KG1 (cell line): ENCODE measurements at regions not wholly inside any gene's neighbourhood (a gene's known extent, or its start where the extent isn't known, plus 50 kb on each side); places are given as distances from the start of the nearest gene placed in this dataset.

Experiments
- DNase-seq: peaks from one replicate; lab custom pipeline; 2025; lab: John Stamatoyannopoulos, UW

DNA sequence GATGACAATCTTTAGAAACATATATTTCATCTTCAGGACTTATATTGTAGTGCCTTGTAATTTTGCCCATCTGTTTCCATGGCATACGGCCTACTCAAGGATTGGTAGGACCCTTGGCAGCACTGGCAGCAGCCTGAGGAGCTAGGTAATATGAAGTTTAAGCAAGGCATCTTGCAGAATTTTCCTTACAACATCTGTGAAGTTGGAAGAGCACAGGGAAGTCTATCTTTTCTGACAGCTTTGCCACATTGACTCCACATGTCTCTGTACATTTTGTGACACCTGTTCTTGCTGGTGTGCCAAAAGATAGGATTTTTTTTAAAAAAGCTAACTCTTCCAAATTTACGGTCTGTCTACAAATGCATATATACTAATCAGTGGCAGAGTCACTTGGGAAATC lies 1235.2 kb downstream of the PCDH7 start:
- DNase-seq = no peak

DNA sequence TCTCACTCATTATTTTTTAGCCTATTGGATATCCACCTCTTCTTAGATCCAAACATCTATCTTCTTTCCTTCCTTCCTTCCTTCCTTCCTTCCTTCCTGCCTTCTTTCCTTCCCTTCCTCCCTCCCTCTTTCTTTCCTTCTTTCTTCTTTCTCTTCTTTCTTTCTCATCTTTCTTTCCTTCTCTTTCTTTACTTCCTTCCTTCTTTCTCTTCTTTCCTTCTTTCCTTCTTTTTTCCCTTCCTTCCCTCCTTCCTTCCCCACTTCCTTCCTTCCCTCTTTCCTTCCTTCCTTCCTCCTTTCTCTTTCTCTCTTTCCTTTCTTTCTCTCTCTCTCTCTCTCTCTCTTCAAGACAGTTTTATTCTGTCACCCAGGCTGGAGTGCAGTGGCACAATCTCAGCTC lies 1239.8 kb downstream of the PCDH7 start:
- DNase-seq = no peak

DNA sequence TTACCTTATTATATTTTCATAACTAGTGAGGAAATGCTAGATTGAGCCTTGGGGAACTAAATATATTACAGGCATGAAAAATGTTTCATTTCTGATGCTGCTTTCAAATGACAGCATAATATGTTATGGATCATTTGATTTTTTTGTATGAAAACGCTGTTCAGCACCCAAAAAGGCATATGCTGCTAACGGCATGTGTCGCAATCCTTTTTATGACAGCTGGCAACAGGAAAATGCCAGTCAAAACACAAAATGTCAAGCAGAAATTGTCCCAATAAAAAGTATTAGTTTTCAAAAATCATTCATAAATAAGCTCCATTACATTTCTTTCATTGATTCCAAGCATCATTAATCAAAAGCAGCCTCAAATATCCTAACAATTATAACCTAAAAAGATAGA lies 1244.5 kb downstream of the PCDH7 start:
- DNase-seq = no peak

DNA sequence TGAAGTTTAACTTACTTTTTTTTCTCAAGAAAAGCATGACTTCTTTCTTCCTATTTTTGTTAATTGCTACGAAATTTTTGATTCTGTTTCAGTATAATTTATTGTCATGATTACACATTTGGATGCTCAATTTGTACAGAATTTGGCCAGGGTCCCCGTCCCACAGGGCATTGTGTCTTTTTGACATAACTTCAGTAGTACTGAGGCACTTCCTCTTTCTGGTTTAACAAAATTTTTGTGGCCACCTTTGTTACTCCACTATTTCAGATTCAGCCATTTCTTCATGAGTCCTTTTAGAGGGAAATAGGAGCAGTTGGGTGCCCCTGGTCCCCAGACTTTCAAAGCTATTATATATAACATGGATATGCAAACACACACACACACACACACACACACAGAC lies 1248.7 kb downstream of the PCDH7 start:
- DNase-seq = no peak

DNA sequence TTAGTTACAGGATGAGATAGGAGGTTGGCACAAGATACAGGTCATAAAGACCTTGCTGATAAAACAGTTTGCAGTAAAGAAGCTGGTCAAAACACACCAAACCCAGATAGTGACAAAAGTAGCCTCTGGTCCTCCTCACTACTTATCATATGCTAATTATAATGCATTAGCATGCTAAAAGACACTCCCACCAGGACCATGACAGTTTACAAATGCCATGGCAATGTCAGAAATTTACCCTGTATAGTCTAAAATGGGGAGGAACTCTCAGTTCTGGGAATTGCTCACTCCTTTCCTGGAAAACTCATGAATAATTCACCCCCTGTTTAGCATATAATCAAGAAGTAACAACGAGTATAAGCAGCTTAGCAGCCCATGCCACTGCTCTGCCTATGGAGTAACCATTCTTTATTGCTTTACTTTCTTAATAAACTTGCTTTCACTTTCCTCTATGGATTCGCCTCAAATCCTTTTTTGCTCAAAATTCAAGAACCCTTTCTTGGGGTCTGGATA lies 1254.4 kb downstream of the PCDH7 start:
- no peak for DNase-seq

- DNase-seq = no peak
These were observed 1259.8 kb downstream of the PCDH7 start for GRCh38 chr4:31979988-31980387.

DNA sequence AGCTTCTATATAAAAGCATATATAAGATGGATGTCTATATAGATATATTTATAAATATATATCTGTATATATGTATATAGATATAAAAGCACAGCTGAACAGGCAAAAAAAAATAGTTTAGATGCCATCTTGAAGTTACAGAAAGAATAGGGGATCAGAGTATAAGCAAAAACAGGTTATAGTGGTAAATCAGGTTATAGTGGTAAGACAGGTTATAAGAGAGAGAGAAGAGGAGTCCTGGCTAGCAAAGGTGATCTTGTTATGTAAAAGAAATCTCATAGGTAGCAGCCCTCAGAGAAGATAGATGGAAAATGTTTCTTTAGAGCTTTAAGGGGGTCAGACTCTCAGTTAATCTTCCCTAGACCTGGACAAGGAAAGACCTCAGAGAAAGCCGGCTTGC lies 1263.1 kb downstream of the PCDH7 start:
- no peak for DNase-seq

GRCh38 chr4:31983677-31984076 lies 1263.5 kb downstream of the PCDH7 start:
- no peak for DNase-seq

GRCh38 chr4:31984872-31985271 lies 1264.7 kb downstream of the PCDH7 start:
- no peak for DNase-seq

DNA sequence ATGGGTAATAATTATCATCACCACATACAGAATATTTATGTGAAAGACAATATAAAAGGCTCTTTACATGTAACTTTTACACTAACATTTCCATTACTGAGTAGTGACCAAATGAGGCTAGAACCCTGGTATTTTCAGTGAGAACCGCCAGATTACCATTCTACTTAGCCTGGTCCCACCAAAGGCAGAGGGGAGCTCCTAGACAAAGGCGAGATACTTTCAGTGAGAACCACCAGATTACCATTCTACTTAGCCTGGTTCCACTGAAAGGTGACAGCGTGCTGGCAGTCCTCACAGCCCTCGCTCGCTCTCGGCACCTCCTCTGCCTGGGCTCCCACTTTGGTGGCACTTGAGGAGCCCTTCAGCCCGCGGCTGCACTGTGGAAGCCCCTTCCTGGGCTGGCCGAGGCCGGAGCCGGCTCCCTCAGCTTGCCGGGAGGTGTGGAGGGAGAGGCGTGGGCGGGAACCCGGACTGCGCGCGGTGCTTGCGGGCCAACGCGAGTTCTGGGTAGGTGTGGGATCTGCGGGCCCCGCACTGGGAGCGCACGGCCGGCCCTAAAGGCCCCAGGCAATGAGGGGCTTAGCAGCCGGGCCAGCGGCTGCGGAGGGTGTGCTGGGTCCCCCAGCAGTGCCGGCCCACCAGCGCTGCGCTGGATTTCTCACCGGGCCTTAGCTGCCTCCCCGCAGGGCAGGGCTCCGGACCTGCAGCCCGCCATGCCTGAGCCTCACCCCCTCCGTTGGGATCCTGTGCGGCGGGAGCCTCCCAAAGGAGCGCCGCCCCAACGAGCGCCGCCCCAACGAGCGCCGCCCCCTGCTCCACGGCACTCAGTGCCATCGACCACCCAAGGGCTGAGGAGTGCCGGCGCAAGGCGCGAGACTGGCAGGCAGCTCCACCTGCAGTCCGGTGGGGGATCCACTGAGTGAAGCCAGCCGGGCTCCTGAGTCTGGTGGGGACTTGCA lies 1276.1 kb downstream of the PCDH7 start:
- no peak for DNase-seq

DNA sequence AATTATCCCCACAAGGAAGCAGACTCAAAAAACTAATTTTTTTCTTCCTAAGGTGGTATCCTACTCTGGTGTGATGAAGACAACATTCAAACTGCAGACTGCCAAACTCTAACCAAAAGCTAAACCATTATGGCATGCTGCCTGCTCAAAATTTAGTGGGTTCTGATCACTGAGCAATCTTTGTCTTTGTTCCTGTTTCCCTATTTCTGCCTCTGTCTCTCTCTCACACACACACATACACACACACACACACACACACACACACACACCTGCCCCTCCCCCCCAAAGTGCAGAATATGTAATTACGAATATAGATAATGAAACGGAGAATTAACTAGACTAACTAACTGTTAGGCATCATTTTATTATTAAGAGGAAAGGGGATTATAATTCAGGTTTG lies 1278.6 kb downstream of the PCDH7 start:
- DNase-seq = no peak

DNA sequence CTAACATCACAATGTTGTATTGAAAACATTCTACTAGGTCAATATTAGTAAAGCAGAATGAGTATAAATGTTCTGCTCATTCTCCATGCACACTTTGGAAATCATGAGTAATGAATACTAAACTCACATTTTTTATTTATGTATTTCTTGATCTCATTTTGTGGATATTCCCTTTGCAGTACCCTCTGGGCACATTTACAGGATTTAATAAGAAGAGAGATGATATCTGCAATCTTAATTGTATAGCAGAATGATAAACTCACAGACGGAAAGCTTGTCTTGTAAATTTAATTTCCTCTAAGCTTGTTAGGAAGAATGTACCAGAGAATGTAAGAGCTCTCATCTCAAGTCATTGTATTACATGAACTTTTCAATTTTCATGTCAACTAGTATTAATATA lies 1279.7 kb downstream of the PCDH7 start:
- no peak for DNase-seq

- DNase-seq = no peak
These were observed 1280.8 kb downstream of the PCDH7 start for GRCh38 chr4:32000846-32001488.

- DNase-seq = no peak
These were observed 1282.0 kb downstream of the PCDH7 start for GRCh38 chr4:32002037-32002747.

GRCh38 chr4:32003548-32003947 lies 1283.4 kb downstream of the PCDH7 start:
- DNase-seq = no peak

GRCh38 chr4:32010221-32010620 lies 1290.1 kb downstream of the PCDH7 start:
- DNase-seq = no peak

- DNase-seq = no peak
These were observed 1301.9 kb downstream of the PCDH7 start for GRCh38 chr4:32022071-32022470.

- DNase-seq = no peak
These were observed 1305.8 kb downstream of the PCDH7 start for GRCh38 chr4:32025851-32026459.

DNA sequence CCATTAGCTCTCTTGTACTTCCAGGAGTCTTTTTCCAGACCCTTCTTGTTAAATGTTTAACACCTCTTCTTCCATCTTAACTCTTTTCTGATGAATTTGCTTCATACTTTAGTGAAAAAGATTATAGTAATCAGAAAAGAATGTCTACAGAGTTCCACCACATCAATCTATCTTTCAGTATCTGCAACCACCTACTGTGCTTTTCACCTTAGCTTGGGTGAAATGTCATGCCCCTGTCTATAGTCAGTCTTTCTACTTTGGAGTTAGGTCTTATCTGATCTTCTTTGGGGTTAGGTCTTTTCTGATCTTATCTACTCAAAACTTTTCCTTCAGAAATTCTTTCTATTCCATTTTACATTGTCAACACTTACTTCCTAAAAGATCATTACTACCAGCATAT lies 1310.2 kb downstream of the PCDH7 start:
- DNase-seq = no peak

- DNase-seq = no peak
These were observed 1310.9 kb downstream of the PCDH7 start for GRCh38 chr4:32031026-32031425.

DNA sequence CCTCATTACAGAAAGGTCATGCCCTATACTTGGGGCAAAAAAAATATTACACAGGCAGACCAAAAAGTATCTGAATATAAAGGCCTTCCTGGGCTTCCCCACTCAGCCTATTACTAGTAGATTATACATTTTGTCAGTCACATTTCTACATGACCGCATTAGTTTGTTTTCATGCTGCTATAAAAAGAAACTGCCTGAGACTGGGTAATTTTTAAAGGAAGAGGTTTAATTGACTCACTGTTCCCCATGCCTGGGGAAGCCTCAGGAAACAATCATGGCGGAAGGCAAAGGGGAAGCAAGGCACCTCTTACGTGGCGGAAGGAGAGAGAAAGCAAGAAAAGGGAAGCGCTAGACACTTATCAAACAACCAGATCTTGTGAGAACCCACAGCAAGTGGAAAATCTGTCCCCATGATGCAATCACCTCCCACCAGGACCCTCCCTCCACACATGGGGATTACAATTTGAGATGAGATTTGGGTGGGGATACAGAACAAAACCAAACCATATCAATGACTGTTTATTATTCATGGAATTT lies 1312.0 kb downstream of the PCDH7 start:
- peak; percentile 61 for DNase-seq

DNA sequence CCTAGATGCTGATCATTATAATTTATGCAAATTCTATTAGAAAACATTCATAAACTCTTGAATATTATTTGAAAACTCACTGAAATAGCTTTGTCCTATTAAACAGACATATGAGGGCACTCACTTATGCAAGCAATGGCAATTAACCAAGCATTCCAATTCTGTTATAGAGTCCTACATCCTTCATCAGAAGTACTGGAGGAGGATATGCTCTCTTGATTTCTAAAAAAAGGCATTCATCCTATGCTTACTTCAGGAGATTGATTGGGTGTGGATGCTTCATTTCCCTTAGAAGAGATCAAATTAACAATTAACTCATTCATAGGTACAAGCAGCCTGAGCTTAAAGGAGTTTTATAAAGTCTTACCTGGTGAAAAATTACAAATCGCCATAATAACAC lies 1317.2 kb downstream of the PCDH7 start:
- DNase-seq = no peak
